ENCODE measurements at regions not wholly inside any gene's neighbourhood (a gene's known extent, or its start where the extent isn't known, plus 50 kb on each side); places are given as distances from the start of the nearest gene placed in this dataset.
"Not testable (repeated sequence)": the region's sequence is repeated elsewhere in the genome, so short reads cannot be mapped to it uniquely, and the experiment has no call there.

GRCh38 chr22:11609193-11609592 is 3918.8 kb upstream of the OR11H1 start:
- not testable (repeated sequence) for TF ChIP-seq CTCF (conservative IDR thresholded peaks at IDR 0.05); ZFX (IDR thresholded peaks at IDR 0.05)

Data from C4-2B (cell line).